HG03066 (cell line): ENCODE measurements at regions not wholly inside any gene's neighbourhood (a gene's known extent, or its start where the extent isn't known, plus 50 kb on each side); places are given as distances from the start of the nearest gene placed in this dataset.

ENCODE experiments used
- ATAC-seq: cut with Tn5 transposase; IDR thresholded peaks from one replicate; pipeline ENCODE4 v1.9.1; 2021; ENCODE audit warnings: low read depth; ENCODE audit not compliant: unreplicated experiment

- no peak for ATAC-seq
Measured at GRCh38 chr10:106520698-106521097, 643.8 kb downstream of the SORCS1 start.

- ATAC-seq, result no peak
Measured at GRCh38 chr10:106519376-106520030, 645.0 kb downstream of the SORCS1 start.

- no peak for ATAC-seq
Measured at GRCh38 chr10:106515206-106515790, 649.2 kb downstream of the SORCS1 start.

- no peak for ATAC-seq
Measured at GRCh38 chr10:106513352-106513771, 651.1 kb downstream of the SORCS1 start.

GRCh38 chr10:106511917-106512316 lies 652.6 kb downstream of the SORCS1 start:
- ATAC-seq, result no peak

GRCh38 chr10:106508950-106509349 lies 655.6 kb downstream of the SORCS1 start:
- no peak for ATAC-seq

GRCh38 chr10:106506526-106507283 lies 657.8 kb downstream of the SORCS1 start:
- no peak for ATAC-seq

- no peak for ATAC-seq
Measured at GRCh38 chr10:106504536-106504935, 660.0 kb downstream of the SORCS1 start.

GRCh38 chr10:106502641-106503040 lies 661.9 kb downstream of the SORCS1 start:
- ATAC-seq, result no peak

- no peak for ATAC-seq
Measured at GRCh38 chr10:106500925-106501525, 663.5 kb downstream of the SORCS1 start.

- no peak for ATAC-seq
Measured at GRCh38 chr10:106500041-106500924, 664.2 kb downstream of the SORCS1 start.

GRCh38 chr10:106499448-106499847 lies 665.1 kb downstream of the SORCS1 start:
- ATAC-seq, result no peak

GRCh38 chr10:106498675-106499074 lies 665.8 kb downstream of the SORCS1 start:
- ATAC-seq, result no peak

GRCh38 chr10:106495931-106496330 lies 668.6 kb downstream of the SORCS1 start:
- no peak for ATAC-seq

- ATAC-seq, result no peak
Measured at GRCh38 chr10:106493751-106494150, 670.8 kb downstream of the SORCS1 start.

GRCh38 chr10:106493226-106493625 lies 671.3 kb downstream of the SORCS1 start:
- ATAC-seq, result no peak

GRCh38 chr10:106487726-106488125 lies 676.8 kb downstream of the SORCS1 start:
- ATAC-seq, result no peak

GRCh38 chr10:106481598-106482275 lies 682.8 kb downstream of the SORCS1 start:
- ATAC-seq, result no peak

GRCh38 chr10:106479636-106480035 lies 684.9 kb downstream of the SORCS1 start:
- ATAC-seq, result no peak

- no peak for ATAC-seq
Measured at GRCh38 chr10:106474876-106475275, 689.6 kb downstream of the SORCS1 start.
